NCI-H2029 treated with DMSO at 0.1 percent for 48 hours (cell line): ENCODE measurements at regions not wholly inside any gene's neighbourhood (a gene's known extent, or its start where the extent isn't known, plus 50 kb on each side); places are given as distances from the start of the nearest gene placed in this dataset.
"Not testable (repeated sequence)": the region's sequence is repeated elsewhere in the genome, so short reads cannot be mapped to it uniquely, and the experiment has no call there.

Experiments
- DNase-seq: peaks from one replicate; lab custom pipeline; 2025; lab: John Stamatoyannopoulos, UW

- no peak for DNase-seq
These were observed 609.1 kb upstream of the BCHE start for GRCh38 chr3:166446291-166446690.

- no peak for DNase-seq
These were observed 608.6 kb upstream of the BCHE start for GRCh38 chr3:166445865-166446264.

- DNase-seq: no peak
These were observed 607.5 kb upstream of the BCHE start for GRCh38 chr3:166444756-166445155.

GRCh38 chr3:166444336-166444735 is 607.1 kb upstream of the BCHE start:
- no peak for DNase-seq

- DNase-seq: no peak
These were observed 598.3 kb upstream of the BCHE start for GRCh38 chr3:166435469-166436057.

GRCh38 chr3:166433060-166433459 is 595.8 kb upstream of the BCHE start:
- DNase-seq: no peak

GRCh38 chr3:166425900-166426611 is 588.8 kb upstream of the BCHE start:
- no peak for DNase-seq

GRCh38 chr3:166425021-166425420 is 587.8 kb upstream of the BCHE start:
- DNase-seq: no peak

GRCh38 chr3:166423824-166424513 is 586.7 kb upstream of the BCHE start:
- not testable (repeated sequence) for DNase-seq

GRCh38 chr3:166422556-166422955 is 585.3 kb upstream of the BCHE start:
- DNase-seq: no peak

- no peak for DNase-seq
These were observed 582.8 kb upstream of the BCHE start for GRCh38 chr3:166420071-166420470.

GRCh38 chr3:166405896-166406295 is 568.7 kb upstream of the BCHE start:
- no peak for DNase-seq

- DNase-seq: no peak
These were observed 568.2 kb upstream of the BCHE start for GRCh38 chr3:166405465-166405864.

GRCh38 chr3:166390303-166390702 is 553.1 kb upstream of the BCHE start:
- no peak for DNase-seq

GRCh38 chr3:166388321-166388720 is 551.1 kb upstream of the BCHE start:
- DNase-seq: no peak

GRCh38 chr3:166372571-166373106 is 535.4 kb upstream of the BCHE start:
- DNase-seq: no peak

GRCh38 chr3:166367947-166368533 is 530.8 kb upstream of the BCHE start:
- no peak for DNase-seq

GRCh38 chr3:166362698-166363097 is 525.5 kb upstream of the BCHE start:
- no peak for DNase-seq

GRCh38 chr3:166360720-166361119 is 523.5 kb upstream of the BCHE start:
- DNase-seq: no peak

GRCh38 chr3:166351461-166351860 is 514.2 kb upstream of the BCHE start:
- no peak for DNase-seq

- no peak for DNase-seq
These were observed 503.5 kb upstream of the BCHE start for GRCh38 chr3:166340604-166341266.

- DNase-seq: no peak
These were observed 487.2 kb upstream of the BCHE start for GRCh38 chr3:166324401-166324800.
